HG03139 (cell line): ENCODE measurements at regions not wholly inside any gene's neighbourhood (a gene's known extent, or its start where the extent isn't known, plus 50 kb on each side); places are given as distances from the start of the nearest gene placed in this dataset.
A peak's percentile ranks its signal among the peaks of the same experiment; 100 is the strongest.

Source experiments
- ATAC-seq: cut with Tn5 transposase; IDR thresholded peaks from one replicate; pipeline ENCODE4 v1.9.1; 2021; ENCODE audit not compliant: unreplicated experiment

DNA sequence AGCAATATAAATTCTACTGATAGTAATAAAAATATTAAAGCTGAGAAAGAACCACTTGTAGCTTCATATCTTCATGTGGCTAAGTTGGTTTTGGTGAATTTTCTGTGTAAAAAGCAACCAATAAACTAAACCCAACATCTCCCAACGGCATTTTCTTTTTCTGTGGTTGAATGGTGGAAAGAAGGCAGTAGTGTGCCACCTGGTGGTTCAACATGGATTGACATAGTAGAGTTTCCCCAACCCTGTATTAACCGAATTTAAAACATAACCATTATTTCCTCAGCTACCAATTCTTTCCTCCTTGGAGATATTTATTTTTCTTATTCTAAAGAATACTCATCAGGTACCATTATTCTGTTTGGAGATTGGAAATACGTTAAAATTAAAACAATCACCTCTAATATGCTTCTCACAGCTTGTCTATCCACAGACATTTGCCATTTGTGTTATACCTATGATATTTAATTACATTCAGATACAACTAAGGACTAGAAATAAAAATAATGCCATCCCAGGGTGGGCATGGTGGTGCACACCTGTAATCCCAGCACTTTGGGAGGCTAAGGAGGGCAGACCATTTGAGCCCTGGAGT, 117.1 kb upstream of the EEF1E1 start:
- peak; percentile 80 for ATAC-seq

DNA sequence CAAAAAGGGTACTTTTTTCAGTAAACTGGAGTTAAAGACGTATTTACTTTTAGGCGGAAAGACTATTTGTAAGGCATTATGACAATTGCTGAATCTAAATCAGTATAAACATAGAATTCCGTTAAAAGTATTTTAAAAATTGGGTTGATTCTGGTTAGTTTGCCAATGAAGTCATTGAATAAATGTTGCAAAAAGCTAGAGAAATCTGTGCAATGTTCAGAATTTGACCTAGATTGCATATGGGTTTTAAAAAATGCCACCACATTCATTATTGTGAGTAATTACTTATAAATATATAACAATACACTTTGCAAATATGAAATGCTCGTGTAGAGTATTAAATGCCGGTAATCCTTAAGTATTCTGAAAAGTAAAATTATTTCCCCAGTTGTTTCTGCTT, 116.5 kb upstream of the EEF1E1 start:
- no peak for ATAC-seq

DNA sequence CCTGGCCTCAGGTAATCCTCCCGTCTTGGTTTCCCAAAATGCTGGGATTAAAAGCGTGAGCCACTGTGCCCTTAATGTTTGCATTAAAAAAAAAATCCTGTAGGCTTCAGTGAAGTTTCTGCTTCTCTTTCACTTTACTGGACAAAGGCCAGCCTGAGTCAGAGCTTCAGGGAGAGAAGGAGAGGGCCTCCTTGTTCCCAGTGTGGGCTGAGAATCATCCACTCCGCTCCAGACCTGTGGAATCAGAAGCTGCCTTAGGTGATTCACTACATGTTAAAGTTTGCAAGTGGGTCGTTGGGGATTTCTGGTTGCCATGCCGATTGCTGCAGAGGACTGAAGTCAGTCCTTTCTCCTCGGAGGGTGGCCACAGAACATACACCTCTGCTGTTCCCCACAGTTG, 113.3 kb upstream of the EEF1E1 start:
- ATAC-seq, result no peak

GRCh38 chr6:8213995-8214394, 111.6 kb upstream of the EEF1E1 start:
- ATAC-seq, result no peak

GRCh38 chr6:8212720-8213434, 110.5 kb upstream of the EEF1E1 start:
- ATAC-seq, result no peak

DNA sequence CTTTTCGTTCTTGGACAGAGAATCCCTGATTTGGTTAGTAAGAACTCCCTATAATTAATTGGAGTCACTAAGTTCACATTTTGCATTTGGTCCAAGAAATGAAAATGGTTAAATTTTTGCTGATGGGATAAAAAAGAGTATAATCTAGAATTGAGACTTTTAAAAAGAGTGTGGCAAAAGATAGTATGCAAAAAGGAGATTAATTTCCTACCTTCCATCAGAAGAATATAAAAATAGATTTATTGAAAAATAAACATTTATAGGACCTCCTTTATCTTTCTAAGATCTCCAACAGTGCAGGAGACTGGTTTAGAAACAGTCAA, 105.5 kb upstream of the EEF1E1 start:
- ATAC-seq, result no peak

GRCh38 chr6:8207191-8207868, 105.0 kb upstream of the EEF1E1 start:
- no peak for ATAC-seq

- ATAC-seq, result no peak
Observed at GRCh38 chr6:8203337-8203736, 101.0 kb upstream of the EEF1E1 start.

- no peak for ATAC-seq
Observed at GRCh38 chr6:8201679-8202078, 99.3 kb upstream of the EEF1E1 start.

- no peak for ATAC-seq
Observed at GRCh38 chr6:8200255-8200654, 97.9 kb upstream of the EEF1E1 start.

DNA sequence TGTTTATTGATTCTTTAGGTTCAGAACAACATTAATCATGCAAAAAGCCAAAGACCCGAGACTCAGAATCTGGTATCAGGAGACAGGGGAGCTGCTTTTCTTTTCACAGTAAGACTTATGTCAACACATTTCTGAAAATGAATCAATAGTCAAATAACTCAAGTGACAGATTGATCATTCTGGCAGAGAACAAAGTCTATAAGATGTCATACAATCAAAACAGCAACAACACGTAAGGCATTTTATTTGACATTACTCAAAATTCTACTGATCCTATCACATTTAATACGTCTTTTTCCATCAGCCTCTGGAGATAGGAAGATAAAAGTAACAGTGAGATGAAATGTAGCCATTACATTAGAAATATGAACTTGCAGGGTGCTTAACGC, 93.4 kb upstream of the EEF1E1 start:
- ATAC-seq, result no peak

DNA sequence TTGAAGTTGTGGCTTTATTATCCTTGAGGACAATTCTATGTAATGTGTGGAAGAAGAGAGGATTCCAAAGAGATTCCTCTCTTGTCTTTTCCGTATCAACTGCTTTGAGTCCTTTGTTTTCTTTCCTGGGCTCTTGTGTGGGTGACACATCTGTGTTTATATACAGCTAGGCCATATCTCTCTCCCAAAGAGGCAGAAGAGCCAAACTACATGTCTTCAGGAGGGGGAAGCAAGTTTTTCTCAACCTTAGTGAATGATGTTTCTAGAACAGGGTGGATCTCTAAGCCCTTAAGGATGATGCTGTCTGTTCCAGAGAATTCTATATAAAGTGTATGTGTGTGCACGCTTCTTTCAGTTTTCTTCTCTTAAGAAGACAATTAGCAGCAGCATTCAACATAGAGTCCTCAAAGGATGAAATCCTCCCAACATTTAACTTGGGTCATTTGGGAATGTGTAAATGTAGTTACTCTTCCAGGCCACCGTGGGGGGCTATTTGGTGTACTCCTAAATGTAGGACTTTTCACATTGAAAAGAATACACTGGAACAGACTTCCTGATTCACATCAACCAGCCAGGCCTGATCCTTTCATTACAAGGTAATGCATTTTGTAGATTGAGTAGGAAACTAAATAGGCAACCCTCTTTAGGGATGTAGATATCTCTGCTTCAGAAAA, 92.8 kb upstream of the EEF1E1 start:
- no peak for ATAC-seq

GRCh38 chr6:8194490-8194889, 92.1 kb upstream of the EEF1E1 start:
- no peak for ATAC-seq

DNA sequence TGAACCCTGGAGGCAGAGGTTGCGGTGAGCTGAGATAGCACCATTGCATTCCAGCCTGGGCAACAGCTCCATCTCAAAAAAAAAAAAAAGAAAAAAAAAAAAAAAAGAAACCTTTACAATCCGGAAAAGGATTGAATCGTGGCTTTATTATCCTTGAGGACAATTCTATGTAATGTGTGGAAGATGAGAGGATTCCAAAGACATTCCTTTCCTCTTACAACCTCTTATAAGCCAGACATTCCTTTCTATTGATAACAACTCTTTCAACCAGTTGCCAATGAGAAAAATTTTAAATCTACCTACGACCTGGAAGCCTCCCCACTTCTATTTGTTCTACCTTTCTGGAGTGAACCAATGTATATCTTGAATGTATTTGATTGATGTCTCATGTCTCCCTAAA, 91.2 kb upstream of the EEF1E1 start:
- ATAC-seq, result no peak

DNA sequence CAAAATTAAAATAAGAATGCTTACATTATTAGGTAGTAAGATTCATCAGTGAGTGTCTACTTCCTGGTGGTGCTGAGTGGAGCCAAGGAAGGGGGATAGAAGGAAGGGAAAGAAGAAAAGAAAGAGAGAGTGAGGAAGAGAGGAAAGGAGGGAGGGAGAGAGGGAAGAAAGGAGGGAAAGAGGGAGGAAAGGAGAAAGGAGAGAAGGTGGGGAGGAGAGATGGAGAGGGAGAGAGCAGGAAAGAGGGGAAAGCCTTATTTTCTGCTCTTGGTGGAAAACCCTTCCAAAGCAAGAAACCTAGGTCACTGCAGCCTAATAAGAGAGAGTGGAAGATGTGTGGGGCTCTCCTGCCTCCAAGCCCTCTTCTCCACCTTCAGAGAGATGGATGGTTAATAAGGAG, 90.2 kb upstream of the EEF1E1 start:
- no peak for ATAC-seq

- ATAC-seq, result no peak
Observed at GRCh38 chr6:8192067-8192466, 89.7 kb upstream of the EEF1E1 start.

GRCh38 chr6:8191629-8192028, 89.3 kb upstream of the EEF1E1 start:
- ATAC-seq, result no peak

GRCh38 chr6:8187209-8187608, 84.9 kb upstream of the EEF1E1 start:
- no peak for ATAC-seq

DNA sequence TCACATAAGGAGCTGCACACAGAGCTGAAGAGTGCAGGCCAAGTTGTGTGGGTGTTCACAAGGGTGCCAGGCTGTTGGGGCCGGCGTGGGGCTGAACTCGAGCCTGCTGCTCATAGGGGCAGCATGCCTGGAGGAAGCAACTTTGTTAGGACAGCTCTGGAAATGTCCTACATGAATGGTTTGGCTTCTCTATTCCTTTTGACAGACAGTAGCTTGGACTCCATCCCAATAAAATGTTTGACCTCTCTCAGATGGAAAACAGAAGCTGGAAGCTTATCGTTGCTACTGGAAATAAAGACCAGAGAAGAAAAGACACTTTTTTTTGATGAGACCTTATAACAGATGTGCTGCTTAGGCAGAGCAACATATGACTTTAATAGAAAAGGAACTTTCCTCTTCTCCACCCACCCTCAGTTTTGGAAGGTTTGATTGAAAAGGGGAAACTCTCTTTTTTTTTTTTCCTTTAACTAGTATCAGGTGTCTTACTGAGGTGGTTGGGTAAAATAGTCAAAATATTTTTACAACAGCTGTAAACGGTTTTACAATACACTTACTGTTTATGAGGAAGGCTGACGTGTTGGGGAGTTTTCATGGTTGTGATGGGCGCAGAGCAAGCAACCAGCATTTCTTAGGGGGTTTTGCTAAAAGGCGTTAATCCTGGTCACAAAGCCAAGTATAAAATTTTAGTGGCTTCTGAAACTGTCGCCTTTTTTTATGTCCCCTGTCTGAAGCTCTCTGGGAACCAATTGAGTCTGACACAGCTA, 80.7 kb upstream of the EEF1E1 start:
- no peak for ATAC-seq

- ATAC-seq, result no peak
Observed at GRCh38 chr6:8181951-8182845, 79.8 kb upstream of the EEF1E1 start.
